GM18861 (cell line): ENCODE measurements at regions not wholly inside any gene's neighbourhood (a gene's known extent, or its start where the extent isn't known, plus 50 kb on each side); places are given as distances from the start of the nearest gene placed in this dataset.
"Not testable (repeated sequence)": the region's sequence is repeated elsewhere in the genome, so short reads cannot be mapped to it uniquely, and the experiment has no call there.

ENCODE experiments used
- ATAC-seq: cut with Tn5 transposase; IDR thresholded peaks from one replicate; pipeline ENCODE4 v1.9.1; 2021; ENCODE audit not compliant: unreplicated experiment

- ATAC-seq: no peak
Observed at GRCh38 chr21:16211339-16212303, 481.8 kb downstream of the USP25 start.

DNA sequence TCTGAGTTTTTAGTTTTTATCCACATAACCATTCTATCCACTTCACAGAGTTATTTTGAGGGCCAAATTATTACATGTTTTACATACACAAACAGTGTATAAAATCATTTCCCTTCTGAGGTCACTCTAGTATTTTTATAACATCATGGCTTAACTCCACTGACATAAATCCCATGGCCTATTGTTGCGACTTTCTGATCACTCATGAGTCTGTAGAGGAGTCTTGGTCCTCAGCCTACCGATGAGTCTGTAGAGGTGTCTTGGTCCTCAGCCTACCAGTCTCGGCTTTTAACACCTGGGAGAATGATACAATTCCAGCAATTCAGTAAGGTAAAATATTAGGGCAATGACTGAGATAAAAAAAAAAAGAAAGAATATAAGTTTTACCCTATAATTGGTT is 483.7 kb downstream of the USP25 start:
- ATAC-seq: no peak

- no peak for ATAC-seq
Observed at GRCh38 chr21:16215193-16215592, 485.4 kb downstream of the USP25 start.

DNA sequence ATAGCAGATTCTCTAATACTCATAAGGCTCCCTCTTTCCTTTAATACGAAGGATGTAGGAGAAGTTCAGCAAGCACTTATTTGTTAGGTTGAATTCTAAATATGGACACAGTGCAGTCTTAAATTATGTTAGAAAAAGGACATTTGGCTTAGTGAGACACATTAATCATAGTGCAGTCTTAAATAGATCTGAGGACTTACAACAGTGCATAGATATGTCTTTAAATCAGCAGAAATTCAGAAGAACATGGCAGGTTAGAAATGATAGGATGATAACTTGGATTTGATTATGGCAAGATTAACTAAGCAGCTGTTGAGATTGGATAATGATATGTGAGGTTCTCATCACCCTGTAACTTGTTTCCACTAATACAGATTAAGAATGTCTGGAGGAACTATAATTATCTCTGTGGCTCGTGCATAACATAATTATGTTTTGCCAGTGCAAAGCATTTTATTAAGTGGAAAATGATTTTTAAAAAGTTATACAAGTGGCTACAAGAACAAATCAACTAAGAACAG is 485.9 kb downstream of the USP25 start:
- ATAC-seq: no peak

DNA sequence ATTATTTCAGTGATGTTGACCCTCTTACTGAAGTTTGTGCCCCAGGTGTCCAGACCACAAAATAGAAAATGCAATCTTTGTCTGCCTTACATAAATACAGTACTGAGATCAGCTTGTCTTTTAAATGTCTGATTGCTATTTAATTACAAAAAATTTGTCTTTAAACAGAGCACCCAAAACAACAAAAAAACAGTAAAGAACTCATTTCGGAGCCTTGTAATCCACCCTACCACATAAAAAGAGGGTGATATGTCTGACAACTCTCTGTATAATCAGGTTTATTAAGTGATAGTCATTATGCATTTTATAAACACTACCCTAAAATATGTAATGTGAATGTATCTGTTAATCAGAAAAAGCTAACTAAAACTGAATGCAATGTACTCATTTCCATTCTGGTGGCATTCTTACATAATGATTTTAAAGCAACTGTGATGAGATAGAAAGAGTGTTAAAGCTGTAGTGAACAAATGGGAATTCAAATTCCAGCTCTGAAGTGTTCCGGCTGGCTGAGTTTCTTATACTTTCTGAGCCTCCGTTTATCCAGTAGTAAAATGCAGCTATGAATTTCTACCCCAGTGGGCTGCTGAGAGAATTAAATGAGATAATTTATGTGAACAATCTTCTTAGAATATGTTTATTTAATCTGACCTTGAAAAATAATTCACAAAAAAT is 486.6 kb downstream of the USP25 start:
- ATAC-seq: no peak

DNA sequence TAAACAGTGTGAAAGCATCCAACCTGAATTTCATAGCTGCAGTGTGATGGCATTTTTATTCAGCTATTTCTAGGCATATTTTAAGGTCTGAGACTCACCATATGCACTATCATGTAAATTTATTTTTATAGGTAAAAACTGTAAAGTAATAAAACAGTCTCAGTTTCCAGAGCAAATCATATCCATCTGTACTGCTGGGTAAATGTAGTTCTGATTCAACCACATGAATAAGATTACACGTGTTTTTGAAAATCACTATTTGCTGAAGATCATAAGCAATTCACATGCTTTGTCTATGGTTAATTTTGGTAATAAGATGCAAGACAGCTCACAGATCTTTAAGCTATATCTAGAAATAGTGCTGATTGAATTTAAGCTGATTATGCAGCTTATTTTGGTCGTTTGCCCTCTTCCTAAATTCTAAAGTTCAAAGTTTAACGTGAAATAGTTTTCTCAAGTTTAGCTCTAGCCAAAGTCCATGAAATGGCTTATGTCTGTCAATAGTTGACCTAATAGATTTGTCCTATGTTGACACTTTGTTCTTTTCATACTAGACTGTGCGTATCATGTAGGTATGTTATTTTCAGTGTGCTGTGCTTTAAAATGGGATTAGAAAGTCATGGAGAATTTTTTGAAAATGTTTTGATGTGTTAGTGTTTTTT is 489.0 kb downstream of the USP25 start:
- ATAC-seq: no peak

DNA sequence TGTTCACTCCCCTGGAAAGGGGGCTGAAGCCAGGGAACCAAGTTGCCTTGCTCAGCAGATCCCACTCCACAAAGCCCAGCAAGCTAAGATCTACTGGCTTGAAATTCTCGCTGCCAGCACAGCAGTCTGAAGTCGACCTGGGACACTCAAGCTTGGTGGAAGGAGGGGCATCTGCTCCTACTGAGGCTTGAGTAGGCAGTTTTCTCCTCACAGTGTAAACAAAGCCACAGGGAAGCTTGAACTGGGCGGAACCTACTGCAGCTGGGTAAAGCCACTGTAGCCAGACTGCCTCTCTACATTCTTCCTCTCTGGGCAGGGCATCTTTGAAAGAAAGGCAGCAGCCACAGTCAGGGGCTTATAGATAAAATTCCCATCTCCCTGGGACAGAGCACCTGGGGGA is 495.0 kb downstream of the USP25 start:
- ATAC-seq: not testable (repeated sequence)

DNA sequence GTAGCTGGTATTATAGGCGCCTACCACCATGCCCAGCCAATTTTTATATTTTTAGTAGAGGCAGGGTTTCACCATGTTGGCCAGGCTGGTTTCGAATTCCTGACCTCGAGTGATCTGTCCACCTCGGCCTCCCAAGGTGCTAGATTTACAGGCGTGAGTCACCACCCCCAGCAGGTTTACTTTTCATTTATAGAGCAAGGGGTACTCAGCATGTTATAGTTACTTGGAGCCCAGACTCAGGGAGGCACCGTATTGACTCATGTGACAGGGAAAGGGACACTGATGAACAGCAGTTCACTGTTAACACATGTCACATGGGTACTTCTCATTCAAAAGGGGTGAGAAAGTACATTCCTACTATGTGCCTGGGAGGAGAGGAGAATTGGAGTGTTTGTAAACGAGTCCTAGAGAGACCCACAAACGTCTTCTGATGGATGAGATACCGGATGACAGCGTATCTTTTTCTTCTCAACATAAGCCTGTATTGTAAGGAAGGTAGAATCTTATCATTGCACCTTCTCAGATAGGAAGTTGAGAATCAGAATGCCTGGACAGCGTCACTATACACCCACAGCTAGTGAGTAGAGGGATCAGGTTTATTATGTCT is 510.0 kb downstream of the USP25 start:
- ATAC-seq: no peak

- ATAC-seq: no peak
Observed at GRCh38 chr21:16241016-16241415, 511.2 kb downstream of the USP25 start.

DNA sequence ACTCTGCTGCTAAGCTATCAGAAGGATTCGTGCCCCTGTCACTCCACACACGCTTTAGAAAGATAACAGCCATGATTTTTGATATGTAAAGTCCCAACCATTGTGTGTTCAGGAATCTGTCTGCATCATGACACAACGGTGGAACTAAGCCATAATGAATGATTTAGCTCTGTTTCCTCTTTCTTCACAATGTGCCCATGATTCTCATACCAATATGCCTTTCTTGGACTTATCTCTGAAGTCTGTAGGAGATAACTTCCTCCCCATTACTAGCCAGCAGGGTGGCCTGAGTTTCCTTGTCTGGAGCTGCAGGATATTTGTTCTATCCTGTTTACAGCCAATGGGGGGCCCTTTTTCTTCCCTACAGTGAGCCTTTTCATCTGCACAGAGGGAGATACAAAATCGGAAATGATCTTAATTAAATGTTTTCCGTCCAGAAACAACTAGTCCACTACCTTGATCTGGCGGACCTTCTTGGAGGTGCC is 511.7 kb downstream of the USP25 start:
- ATAC-seq: no peak

- ATAC-seq: no peak
Observed at GRCh38 chr21:16243396-16243795, 513.6 kb downstream of the USP25 start.

- ATAC-seq: no peak
Observed at GRCh38 chr21:16248705-16249104, 518.9 kb downstream of the USP25 start.

GRCh38 chr21:16250273-16250672 is 520.5 kb downstream of the USP25 start:
- no peak for ATAC-seq

DNA sequence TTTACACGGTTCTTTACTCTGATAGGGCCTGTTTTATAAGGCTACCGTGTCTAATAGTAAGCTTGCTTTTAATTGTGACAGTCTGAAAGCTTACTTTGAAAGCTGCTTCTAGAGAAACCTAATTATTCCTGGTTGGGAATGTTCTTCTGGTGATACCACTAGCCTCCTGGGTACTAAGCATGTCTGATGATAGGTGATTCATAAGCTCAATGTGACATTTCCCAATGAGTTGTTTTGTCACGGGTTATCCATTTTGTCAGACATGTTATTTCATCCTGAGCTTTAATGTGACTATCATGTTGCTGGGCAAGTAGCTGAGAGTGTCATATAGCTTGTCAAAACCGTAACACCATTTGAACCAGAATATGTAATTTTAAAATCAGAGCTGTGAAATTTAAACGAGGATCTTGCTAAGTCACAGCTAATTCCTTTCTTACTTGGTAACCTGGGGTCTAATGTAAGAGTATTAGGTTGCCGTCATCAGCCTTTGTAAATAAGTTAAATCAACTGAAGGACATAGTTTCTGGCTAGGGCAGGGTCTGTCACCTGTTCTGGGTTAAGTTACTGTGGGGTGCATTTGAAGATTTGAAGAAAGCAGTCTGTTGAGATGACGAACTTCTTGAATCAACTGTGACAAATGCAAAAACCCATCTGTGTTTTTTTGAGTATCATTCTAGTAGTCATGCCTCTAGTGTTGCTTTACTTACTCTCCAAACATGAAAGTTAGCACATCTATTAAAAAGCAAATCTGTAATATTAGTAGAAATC is 529.2 kb downstream of the USP25 start:
- no peak for ATAC-seq

DNA sequence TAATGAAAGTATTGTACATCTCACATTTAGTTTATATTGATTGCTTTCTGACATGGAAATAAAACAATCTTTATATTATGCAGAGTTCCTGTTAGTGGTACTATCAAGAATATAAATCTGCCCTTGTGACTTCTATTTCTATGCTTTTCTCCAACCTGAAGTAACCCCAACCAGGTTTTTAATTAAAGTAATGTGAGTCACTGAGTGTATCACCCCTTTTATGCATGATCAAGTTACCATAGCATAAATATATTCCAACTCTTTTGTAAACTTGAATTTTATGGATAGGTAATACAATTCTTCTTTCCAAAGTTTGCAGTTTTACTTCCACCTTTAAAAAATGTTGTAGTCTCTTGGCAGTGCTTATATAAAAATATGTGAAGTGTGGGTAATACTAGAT is 532.3 kb downstream of the USP25 start:
- ATAC-seq: no peak

- no peak for ATAC-seq
Observed at GRCh38 chr21:16264319-16264718, 534.5 kb downstream of the USP25 start.

DNA sequence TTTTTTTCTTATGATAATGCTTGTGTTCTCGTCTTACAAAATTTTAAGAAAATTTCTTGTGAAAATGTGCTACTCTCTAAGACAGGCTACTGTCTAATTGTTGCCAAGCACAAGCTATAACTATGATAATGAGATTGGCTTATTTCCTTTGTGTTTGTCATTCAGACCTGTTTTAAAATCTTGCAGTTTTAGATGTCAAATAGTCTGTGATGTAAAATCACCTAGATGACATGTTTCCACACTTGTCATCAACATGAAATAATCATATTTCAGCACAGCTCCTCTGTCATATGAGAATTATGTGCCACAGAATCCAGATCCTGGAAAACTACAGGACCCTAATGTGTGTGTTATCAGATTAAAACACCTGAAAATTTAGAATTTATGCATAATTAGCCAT is 539.7 kb downstream of the USP25 start:
- ATAC-seq: no peak

GRCh38 chr21:16279731-16280581 is 550.2 kb downstream of the USP25 start:
- ATAC-seq: no peak

GRCh38 chr21:16280686-16281091 is 550.9 kb downstream of the USP25 start:
- no peak for ATAC-seq
